NCI-H345 treated with DMSO at 0.1 percent for 48 hours (cell line): ENCODE measurements at regions not wholly inside any gene's neighbourhood (a gene's known extent, or its start where the extent isn't known, plus 50 kb on each side); places are given as distances from the start of the nearest gene placed in this dataset.

Experiments
- DNase-seq: peaks from one replicate; lab custom pipeline; 2025; ENCODE audit not compliant: unreplicated experiment; lab: John Stamatoyannopoulos, UW

- DNase-seq = no peak
Observed at GRCh38 chr18:45519411-45520280, 95.6 kb upstream of the SLC14A2 start.

GRCh38 chr18:45521136-45521535 is 94.1 kb upstream of the SLC14A2 start:
- no peak for DNase-seq

DNA sequence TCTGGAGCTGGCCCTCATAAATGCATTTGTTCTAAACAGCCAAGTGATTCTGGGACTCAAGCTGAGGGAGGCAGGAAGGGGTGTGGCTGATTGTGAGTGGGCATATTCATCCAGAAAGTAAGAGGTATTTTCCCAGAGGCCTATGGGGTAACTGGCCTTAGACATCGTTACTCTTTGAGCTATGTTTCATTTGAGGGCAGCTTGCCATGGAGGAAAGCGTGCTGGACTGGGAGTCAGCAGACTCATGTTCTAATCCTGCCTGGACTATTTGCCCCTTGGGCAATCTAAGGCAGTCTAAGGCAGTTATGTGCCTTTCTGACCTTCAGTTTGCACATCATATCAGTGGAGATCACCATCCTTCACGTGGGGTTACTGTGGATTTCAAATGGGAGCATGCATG is 93.5 kb upstream of the SLC14A2 start:
- no peak for DNase-seq

DNA sequence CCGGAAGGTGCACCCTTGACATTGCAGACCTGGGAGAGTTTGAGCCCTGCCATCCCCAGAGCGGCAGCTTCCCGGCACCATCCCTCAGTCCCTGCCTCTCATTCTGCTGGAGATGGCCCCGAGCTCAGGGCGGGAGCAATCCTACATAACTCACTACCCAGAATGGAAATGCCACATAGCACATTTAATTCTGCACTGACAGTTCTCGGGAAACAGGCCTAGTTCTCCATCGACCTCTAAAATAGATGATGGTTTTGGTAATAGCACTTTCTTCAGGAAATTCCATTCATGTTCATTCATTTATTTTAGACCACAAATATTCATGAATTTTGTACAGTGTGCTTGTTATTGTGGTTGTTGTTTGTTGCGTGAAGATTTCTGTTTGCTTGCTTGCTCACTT is 92.9 kb upstream of the SLC14A2 start:
- no peak for DNase-seq

DNA sequence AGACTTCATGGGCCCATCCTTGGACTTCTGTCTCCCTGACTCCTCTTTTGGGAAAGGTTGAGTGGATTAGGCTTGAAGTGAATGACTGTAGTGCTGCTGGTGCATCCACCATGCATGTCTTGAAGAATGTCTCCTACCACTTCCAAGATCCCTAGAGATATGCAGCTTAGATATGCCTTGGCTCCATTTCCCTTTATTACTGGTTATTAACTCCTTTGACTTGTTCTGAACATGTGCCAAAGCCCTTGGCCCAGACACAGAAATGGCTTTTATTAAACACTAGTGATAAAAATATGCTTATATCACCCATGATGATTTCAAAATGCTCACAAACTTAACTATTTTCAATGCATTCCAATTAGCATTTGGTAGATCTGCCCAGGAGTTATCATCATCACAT is 90.0 kb upstream of the SLC14A2 start:
- no peak for DNase-seq

DNA sequence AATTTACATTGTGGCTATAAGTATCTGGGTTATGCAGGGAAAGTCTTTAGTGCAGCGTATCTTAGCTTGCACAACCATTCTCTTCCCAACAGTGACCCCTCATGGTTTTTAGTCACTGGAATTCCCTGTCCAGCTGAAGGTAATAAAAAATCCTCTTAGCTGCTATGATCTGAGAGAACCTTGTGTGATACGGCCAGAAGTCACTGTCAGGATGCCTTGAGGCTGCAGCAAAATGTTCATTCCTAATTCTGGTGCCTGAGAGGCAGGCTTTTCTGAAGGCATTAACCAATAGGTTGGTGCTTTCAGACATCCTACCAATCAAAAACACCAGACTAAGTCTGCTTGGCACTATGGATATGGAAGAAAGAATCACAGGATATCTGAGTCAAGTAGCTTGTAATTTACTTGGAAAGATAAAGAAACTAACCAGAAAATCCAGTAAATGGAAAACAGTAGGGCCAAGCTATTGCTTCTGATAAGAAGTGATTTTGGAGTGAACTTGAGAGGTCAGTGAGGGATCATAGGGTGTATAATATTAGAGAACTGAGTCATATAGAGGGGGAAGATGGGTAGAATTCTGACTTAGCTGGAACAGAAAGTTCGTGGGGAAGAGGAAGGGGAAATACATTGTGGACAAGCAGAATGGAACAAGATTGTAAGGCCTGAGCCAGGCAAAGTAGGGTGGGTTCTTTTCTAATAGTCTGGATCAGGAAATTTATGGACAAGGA is 89.0 kb upstream of the SLC14A2 start:
- DNase-seq = no peak

GRCh38 chr18:45527891-45528290 is 87.4 kb upstream of the SLC14A2 start:
- no peak for DNase-seq

GRCh38 chr18:45528712-45529336 is 86.5 kb upstream of the SLC14A2 start:
- no peak for DNase-seq

DNA sequence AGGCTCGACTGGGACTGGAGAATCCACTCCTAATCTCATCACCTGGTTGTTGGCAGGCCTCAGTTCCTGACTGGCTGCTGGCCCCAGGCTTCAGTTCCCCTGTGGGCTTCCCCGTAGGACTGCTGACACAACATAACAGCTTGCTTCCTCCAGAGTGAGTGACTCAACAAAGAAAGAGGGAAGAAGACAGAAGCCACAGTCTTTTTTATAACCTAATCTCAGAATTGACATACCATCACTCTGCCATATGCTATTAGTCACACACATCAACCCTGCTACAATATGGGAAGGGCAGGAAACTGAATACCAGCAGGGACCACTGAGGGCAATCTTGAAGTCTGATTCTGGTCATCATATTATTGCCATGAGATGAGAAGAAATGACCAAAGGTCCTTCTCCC is 76.8 kb upstream of the SLC14A2 start:
- DNase-seq = no peak

DNA sequence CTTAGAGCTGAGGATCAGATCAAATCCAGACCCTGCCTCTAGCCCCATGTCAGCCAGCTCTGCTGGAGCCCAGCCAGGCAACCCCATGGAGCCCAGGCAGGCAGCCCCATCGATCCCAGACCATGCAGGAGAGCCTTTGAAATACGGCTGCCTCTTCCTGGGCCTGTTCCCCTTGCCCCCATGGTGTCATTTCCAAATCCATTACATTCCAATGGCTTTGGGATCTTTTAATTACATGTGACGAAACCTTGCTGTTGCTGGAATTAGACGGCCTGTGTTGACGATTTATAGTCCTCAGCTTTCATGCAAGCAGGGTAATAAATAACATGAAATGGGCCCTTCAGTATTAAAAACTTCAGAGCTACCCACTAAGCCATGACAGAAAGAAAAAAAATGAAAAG is 75.8 kb upstream of the SLC14A2 start:
- no peak for DNase-seq

DNA sequence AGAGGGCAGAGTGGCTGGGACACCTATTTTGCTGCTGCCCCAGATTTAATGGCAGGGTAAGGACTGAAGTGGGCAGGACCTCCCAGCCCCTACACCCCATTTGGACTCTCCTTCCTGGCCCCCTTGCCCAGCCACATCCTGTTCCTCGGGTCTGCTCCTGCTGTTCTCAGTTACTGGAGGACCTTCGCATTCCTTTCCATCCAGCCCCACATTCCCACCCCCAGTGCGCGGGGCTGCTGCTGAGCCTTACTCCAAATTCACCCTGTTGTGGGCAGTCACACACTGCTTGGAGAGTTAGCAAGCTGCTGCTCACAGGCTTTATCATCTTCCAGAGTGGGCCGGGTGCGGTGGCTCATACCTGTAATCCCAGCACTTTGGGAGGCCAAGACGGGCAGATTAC is 75.2 kb upstream of the SLC14A2 start:
- no peak for DNase-seq

DNA sequence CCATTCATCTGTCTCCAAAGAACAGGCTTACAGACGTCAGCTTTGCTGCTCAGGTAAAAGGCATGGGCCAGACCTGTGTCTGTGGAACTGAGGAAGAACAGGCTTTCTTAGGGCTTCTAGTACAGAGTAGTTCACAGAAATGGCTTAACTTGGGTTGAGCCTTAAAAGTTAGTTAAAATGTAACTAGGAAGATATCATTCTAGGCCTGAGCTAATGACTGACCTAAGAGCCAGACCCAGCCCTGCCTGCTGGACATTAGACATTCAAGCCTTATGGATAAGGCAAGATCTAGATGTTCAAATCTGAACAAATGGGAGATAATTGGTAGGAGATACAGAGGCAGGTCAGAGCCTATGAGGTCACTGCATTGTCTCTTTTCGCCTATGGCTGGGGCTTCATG is 73.9 kb upstream of the SLC14A2 start:
- DNase-seq = no peak

- DNase-seq = no peak
Observed at GRCh38 chr18:45542043-45542442, 73.2 kb upstream of the SLC14A2 start.

GRCh38 chr18:45547910-45548309 is 67.4 kb upstream of the SLC14A2 start:
- no peak for DNase-seq

- no peak for DNase-seq
Observed at GRCh38 chr18:45548614-45549013, 66.7 kb upstream of the SLC14A2 start.

- DNase-seq = no peak
Observed at GRCh38 chr18:45549290-45549689, 66.0 kb upstream of the SLC14A2 start.

DNA sequence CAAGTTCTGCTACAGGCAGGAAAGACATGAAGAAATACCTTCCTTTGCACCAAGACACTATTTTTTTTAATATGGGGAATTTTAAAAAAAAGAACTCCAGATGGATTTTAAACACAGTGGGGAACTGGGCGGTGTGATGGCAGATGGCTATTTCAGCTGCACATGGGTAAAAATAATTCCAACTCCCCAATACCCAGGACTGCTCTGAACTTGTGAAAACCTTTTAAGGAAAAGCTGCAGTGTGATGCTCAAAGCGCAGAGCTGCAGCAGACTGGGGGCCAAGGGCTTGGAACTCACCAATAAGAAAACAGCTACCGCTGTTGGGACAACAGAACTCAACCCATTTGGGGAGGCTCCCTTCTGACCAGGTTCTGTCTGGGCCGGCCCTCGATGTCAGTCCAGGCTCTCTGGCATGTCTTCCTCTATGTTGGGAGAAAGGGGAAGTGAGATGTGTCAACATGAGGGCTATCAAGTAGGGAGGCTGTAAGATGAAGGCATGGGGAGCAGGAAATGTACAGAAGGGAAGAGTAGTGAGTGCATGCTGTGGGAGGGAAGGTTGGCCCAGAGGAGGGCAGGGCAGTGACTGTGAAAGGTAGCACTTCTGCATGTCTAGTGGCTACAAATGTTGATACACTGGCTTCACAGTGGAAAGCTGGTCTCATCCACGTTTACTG is 64.0 kb upstream of the SLC14A2 start:
- no peak for DNase-seq

GRCh38 chr18:45553723-45554388 is 61.4 kb upstream of the SLC14A2 start:
- no peak for DNase-seq

DNA sequence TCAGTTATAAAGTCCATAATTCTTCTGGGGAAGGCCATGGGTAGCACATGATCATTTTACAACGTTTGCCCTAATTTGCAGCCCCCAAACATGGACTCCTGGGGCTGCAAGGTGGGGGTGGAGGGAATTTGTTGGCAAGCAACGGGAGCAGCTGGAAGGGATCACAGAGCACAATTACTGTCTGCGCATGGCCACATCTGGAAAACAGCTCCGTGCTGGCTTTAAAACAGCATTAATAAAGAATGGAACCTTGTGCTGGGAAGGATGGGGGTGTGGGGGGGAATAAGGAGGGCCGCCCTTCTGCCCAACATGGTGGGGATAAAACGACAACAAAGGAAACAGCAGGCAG is 60.9 kb upstream of the SLC14A2 start:
- no peak for DNase-seq

GRCh38 chr18:45556222-45556621 is 59.1 kb upstream of the SLC14A2 start:
- DNase-seq = no peak

DNA sequence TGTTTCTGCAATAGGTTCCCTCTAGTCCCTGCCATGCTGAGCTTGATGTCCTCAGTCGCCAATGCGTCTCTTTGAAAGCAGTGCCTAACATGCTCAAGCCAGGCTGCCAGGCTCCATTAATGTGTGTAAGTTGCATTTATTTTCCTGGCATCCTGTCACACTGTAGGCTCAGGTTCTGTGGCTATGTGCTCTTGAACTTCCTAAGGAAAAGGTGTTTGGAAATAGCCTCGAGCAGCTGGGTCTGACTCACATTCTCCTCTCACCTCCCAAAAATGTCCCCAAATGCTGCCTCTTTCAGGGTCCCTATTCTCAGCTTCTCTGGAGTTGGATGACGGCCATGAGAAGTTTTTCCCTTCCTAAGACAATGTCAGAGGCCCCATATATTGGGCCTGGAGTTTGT is 58.0 kb upstream of the SLC14A2 start:
- DNase-seq = no peak
